Right lobe of liver (tissue), 4 donors: ENCODE measurements at regions not wholly inside any gene's neighbourhood (a gene's known extent, or its start where the extent isn't known, plus 50 kb on each side); places are given as distances from the start of the nearest gene placed in this dataset.

Experiments used
- CTCF ChIP-seq, 4 donors: fragments of 200-600 bp in 3 of 4; fragments of 450-650 bp in 1 of 4; IDR thresholded peaks; one replicate each; pipeline versions ENCODE4 v1.5.1 to v1.8.0; 2016 to 2022; ENCODE audit warnings: antibody characterized with exemption in 4 of 4, mild to moderate bottlenecking in 2 of 4
- POLR2A ChIP-seq: fragments of 450-650 bp; IDR thresholded peaks from one replicate; pipeline ENCODE4 v1.6.1; 2017; ENCODE audit warnings: antibody characterized with exemption, mild to moderate bottlenecking
- donor health status: DM: no; HTN: no; CAD: no.
- donor health status: DM: no; HTN: no; CAD: no.
- donor health status: DM: no; HTN: yes; CAD: no.

GRCh38 chr2:223530811-223531210 lies 71.3 kb downstream of the SCG2 start:
- TF ChIP-seq CTCF (IDR thresholded peaks at IDR 0.05) (no peak), POLR2A (no peak)
